ENCODE measurements at regions not wholly inside any gene's neighbourhood (a gene's known extent, or its start where the extent isn't known, plus 50 kb on each side); places are given as distances from the start of the nearest gene placed in this dataset.
"Not testable (repeated sequence)": the region's sequence is repeated elsewhere in the genome, so short reads cannot be mapped to it uniquely, and the experiment has no call there.

DNA sequence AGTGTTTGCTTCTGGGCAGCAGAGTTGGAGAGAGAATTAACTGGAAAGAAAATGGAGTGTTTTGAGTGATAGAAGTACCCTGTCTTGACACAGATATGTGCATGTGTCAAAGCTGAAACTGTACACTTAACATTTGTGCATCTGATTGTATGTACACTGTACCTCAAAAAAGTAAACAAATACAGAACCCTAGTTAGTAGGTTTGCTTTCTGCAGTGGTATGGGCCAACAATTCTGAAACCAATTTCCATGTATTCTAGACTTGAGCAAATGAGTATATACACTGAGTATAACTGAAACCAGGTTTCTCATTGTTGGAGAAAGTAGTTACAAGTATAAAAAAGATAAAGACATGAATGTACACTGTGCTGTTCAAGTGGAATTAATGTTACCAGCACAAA lies 52.4 kb downstream of the ELAPOR2 start:
- DNase-seq: no peak

DNA sequence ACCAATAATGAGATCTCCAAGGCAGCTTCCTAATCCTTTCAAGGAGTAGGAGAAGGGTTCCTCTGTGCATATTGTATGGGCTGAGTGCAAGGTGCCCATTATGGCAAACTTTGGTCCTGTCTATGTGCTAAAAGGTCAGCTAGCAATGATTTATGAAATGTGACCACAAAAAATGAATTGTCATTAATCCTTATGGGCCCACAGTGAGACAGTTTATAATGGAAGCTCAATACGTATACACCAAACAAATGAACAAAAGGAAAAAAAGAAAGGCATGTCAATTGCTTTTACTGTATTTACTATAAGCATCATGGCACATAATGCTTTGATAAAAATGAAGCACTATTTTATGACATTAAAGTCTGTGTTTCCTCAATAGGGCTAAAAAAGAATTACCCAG lies 54.5 kb downstream of the ELAPOR2 start:
- no peak for DNase-seq

DNA sequence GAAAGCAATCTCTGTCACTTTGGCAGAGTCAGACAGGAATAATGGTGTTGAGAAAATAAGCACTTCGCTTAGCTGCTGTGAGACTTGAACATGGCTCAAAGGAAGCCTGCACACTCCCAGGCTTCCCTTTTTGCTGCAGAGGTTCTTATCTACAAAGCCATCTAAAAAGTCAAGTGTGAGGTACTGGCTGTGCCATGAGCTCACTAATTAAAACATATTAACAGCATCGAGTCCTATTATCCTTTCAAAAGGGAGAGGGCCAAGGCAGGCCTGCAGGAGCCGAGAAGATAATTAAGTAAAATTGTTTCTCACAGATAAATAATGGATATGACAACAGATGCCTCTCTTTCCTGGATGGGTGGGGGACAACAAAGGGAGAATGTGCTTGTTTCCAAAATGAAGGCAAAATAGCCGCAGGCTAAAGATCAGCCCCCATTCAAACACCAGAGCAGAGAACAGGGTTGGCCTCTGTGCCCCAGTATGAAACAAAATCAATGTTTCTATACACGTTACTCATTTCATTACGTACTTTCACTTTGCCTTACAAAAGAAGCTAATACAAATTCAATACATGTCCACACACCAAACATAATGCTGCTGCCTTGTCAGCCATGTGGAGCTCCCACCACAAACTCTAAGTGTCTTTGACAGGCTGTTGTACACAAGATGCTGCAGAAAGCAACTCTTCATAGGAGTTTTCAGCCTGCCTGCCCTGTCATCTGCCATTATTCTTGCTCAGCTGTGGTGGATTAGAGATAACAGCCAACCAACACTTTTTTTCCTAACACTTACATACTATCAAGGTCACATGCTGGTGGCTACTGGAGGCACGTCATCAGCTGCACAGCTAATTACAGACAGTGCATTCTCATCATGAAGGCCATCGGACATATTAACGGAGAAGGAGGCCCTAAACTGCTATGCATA lies 55.3 kb downstream of the ELAPOR2 start:
- DNase-seq: no peak

DNA sequence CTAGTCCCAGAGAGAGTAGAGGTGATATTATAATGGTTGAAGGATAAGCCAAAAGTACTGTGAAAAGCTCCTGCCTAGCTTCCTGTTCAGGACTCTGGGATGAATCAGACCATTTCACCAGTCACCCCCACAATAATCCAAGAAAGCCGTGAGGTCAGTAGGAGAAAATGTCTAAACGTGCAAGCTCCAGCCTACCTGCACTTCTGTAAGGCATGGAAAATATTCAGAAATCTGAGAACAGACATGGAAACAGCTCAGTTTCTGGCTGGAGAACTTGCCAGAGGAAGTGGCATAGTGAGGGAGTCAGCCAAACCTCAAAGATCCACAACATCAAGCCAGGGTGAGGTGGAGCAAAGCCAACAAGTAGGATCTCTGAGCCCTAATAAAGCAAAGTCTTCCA lies 58.2 kb downstream of the ELAPOR2 start:
- DNase-seq: no peak

DNA sequence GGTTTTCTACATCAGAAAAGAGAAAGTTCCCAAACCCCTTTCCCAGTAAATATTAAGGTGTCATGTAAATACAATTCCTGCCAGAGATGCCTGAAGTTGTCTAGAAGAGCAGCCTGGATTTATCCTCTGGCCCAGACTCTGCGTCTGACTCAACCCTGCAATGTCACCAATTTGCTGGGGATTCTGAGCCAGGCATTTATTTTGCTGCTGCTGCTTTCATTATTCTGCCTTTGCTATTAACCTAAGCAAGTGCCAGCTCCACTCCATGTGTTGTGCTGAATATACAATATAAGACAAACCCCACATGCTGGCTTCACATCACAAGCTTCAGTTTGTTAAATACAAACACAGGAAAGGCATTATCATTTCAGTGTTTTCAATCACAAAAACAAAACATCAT lies 59.1 kb downstream of the ELAPOR2 start:
- no peak for DNase-seq

DNA sequence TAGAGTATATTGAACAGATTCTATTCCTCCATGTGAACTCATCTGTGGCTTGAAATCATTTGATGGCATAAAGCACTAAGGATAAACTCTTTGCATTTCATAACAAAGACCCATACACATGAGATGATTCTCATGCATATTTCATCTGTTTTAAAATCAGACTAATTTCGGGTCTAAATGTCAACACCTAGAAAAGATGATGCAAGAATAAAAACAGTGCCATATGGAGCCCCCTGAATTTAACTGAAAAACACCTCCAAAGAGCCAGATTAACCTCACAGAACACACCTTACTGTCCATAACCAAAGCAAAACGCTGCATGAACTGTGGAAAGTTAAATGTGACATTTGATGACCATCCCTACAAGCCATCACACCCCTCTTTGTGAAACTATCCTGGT lies 59.7 kb downstream of the ELAPOR2 start:
- DNase-seq: no peak

DNA sequence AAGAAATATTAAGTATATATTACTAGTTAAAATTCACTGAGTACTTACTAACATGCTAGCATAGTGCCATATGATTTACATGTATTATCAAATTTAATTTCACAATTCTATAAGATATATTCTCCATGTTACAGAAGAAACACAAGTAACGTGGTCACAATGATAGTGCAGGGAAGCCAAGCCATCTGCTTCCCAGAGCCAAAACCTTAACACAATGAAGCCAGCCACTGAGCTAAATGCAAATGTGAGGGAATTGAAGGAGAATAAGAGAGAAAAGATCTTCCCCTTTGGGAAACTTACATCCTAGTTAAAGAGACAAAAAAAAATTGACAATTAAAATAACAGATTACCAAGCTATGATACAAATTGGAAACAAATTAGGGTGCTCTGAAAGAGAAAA lies 63.6 kb downstream of the ELAPOR2 start:
- DNase-seq: no peak

DNA sequence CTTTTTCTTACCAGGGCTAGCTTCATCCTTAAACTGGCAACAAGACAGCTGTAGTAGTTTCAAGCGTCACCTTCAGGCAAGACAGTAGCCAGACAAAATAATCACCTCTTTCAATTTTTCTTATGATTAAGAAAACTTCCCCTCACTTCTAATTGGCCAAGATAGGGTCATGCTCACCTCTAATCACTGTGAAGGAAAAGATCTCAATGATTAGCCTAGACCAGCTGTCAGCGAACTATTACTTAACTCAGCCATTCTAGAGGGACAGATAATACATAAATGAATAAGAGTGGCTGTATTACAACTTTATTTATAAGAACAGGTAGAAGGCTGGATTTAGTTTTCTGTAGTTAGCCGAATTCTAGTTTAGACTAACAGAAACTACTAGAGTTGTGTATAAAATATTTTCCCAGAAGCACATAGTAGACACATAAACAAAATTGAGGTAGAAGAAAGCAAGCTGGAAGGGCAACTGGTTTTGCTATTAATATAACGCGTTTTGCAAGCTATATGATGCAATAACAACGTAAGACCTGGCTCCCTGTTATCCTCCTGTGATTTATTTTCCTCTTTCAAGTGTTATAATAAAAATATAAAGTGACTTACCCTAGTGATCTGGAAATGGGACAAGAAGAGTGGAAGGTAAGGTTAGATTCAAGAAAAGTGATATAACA lies 64.3 kb downstream of the ELAPOR2 start:
- no peak for DNase-seq

DNA sequence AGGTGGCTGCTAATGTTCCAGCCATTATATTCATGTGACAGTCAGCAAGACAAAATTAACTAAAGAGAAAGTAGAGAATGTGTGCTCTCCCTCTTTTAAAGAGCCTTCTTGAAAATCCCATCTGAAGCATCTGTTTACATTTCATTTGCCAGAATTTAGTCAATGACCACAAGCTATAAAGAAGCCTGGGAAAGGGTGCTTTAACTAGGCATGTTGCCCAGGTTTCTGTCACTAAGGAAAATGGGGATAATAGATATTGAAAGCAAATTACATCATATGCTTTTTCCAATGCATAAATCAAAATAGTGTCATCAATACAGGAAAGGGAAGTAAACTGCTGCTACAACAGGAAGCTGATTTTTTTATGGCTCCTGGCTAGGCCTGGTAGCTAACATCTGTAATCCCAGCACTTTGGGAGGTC lies 67.7 kb downstream of the ELAPOR2 start:
- DNase-seq: no peak

DNA sequence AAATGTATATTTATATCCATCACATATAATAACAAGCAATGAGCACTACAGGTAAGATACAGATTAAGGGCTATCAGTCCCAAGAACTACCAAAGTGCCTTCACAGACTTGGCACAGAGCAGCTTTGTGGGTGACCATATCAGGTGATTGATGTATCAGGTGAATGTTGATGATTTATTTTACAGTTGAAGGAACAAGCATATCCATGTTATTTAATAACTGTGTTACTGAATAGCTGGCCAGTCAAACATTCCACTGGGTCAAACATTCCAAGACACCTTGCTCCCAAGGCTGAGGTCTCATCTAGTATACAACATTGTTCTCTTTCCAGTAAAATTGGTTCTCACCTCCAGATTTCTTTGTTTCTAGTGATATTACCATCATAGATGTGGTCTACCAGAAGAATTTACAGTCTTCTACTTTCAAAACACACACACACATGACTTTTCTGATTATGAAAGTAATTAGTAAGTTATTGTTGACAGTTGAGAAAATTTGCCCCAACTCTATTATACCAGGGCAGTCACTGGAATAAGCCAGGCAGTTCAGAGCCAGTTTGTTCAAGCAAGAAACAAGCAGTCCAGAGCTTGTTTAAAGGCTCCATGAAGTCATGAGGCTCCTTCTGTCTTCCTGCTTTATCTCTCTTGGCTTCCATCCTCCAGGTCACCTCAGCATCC lies 68.2 kb downstream of the ELAPOR2 start:
- DNase-seq: no peak

DNA sequence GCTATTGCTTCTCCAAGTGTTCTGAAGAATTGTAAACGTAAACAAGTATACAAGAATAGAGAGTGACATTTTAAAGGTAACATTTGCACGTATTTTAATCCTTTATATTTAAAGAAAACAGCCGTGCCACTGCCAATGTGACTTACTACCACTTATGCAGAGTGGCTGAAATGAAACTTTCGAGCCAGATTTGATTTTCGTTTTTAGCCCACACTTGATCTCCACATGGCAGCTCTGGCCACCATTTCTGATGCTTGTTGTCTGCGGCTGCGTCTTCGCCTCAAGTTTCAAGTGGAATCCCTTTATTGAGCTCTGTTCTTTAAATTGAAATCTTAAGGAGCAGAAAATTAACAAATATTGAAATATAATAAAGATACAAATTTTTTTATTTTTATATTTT lies 70.0 kb downstream of the ELAPOR2 start:
- no peak for DNase-seq

DNA sequence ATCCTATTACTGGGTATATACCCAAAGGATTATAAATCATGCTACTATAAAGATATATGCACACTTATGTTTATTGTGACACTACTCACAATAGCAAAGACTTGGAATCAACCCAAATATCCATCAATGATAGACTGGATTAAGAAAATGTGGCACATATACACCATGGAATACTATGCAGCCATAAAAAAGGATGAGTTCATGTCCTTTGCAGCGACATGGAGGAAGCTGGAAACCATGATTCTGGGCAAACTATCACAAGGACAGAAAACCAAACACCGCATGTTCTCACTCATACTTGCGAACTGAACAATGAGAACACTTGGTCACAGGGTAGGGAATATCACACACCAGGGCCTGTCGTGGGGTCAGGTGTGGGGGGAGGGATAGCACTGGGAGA lies 71.6 kb downstream of the ELAPOR2 start:
- DNase-seq: not testable (repeated sequence)

DNA sequence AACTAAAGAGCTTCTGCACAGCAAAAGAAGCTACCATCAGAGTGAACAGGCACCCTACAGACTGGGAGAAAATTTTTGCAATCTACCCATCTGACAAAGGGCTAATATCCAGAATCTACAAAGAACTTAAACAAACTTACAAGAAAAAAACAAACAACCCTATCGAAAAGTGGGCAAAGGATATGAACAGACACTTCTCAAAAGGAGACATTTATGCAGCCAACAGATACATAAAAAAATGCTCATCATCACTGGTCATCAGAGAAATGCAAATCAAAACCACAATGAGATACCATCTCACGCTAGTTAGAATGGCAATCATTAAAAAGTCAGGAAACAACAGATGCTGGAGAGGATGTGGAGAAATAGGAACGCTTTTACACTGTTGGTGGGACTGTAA lies 72.1 kb downstream of the ELAPOR2 start:
- DNase-seq: not testable (repeated sequence)

DNA sequence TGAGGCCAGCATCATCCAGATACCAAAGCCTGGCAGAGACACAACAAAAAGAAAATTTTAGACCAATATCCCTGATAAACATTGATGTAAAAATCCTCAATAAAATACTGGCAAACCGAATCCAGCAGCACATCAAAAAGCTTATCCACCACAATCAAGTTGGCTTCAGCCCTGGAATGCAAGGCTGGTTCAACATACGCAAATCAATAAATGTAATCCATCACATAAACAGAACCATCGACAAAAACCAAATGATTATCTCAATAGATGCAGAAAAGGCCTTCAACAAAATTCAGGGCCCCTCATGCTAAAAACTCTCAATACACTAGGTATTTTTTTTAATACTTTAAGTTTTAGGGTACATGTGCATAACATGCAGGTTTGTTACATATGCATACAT lies 74.1 kb downstream of the ELAPOR2 start:
- DNase-seq: not testable (repeated sequence)

DNA sequence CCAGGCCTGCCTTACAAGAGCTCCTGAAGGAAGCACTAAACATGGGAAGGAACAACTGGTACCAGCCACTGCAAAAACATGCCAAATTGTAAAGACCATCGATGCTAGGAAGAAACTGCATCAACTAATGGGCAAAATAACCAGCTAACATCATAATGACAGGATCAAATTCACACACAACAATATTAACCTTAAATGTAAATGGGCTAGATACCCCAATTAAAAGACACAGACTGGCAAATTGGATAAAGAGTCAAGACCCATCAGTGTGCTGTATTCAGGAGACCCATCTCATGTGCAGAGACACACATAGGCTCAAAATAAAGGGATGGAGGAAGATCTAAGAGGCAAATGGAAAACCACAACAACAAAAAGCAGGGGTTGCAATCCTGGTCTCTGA lies 75.8 kb downstream of the ELAPOR2 start:
- DNase-seq: not testable (repeated sequence)

DNA sequence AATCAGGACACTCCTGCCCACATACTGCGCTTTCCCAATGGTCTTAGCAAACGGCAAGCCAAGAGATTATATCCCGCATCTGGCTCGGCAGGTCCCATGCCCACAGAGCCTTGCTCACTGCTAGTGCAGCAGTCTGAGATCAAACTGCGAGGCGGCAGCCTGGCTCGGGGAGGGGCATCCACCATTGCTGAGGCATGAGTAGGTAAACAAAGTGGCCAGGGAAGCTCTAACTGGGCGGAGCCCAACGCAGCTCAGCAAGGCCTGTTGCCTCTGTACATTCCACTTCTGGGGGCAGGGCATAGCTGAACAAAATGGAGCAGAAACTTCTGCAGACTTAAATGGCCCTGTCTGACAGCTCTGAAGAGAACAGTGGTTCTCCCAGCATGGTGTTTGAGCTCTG lies 77.5 kb downstream of the ELAPOR2 start:
- DNase-seq: not testable (repeated sequence)

DNA sequence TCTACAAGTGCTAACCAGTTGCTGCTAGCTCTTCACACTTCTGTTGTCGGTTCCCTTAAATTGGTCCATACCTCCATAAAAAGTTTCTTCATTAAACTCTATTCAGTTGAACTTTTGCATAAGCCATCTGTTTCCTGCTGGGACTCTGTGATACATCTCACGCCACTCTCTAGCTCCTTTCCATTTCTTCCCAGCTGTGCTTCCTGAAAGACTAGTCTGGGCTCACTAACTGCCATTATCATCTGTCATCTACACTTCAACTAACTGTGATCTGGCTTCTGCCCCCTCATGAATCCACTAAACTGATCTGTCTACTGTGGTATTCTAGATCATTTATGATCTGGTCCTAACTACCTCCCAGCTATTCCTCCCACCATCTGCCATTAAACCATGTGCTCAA lies 78.3 kb downstream of the ELAPOR2 start:
- DNase-seq: no peak

DNA sequence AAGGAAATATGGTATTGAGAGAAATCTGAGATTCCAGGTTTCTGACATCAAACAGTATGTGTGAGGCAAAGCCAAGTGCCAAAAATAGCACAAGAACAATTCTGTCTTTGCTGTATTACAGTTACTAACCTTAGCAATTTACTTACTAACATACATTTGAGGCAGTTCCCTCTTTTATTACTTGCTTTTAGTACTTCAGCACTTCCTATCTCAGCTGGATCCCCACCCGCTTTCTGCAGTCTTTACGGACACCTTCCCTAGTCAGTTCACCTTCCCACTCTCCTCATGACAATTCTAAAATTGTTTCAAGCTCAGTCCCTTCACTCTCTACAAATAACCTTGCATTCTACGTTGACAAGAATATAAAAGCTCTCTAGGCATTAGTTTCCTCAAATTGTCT lies 79.2 kb downstream of the ELAPOR2 start:
- no peak for DNase-seq

DNA sequence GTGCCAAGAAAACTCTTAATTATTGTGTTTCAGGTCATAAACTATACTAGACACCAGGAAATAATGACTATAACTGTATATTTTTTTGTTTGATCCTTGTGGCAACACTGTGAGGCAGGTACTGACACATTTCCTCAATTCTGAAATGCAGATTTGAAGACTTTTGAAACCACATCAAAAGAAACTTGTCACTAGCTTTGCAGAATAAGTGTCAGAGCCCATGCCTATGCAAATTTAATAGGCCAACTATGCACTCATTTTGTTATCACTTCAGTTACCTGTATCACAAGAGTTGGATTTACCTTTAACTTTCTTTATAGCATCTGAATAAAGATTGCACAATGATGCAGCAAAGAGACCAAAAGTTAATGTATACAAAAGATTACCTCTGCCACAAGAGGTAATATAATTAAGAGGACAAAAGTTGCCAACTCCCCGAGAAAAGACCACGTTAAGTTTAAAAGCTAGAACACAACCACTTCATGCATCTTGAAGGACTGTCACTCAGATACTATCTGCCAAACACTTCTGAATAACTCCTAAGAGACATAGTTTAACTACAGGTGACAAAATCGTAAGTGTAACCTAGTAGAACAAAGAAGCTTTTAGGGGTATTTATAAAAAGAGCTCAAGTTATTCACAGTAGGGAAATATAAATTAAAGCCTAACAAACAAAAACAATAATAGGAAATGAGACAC lies 80.5 kb downstream of the ELAPOR2 start:
- DNase-seq: no peak

DNA sequence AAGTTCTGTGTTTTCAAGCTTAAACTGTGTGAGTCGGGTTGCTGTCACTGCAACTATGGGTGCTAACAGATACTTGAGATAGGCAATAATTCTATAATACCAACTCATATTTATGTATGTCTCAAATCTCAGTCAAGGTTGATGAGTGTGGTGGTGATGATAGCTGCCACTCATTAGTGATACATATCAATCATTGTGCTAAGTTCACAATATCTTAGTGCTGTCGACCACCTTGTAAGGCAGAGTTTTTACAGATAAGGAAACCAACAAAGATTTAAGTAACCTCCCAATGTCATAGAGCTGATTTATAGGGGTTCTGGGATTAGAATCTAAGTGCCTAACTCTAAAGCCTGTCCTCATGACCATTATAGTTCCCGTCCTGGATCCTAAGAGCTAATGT lies 82.5 kb downstream of the ELAPOR2 start:
- DNase-seq: no peak

DNA sequence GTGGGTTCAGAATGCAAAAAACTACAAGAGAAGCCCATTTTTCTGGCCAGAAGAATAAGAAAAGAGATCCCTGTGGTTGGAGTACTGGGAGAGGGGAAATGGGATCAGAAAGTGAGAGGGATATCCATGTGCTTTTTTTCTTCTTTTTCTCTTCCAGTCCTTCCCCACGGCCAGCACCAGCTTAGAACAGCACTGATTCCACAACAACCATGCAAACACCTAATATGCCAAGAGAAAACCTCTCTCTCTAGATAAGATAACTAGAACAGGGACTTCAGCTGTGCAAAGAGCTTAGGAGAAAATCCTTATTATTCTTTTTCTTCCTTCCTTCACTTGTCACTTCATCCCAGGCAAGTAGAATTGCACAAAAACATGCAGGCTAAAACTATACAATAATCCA lies 83.5 kb downstream of the ELAPOR2 start:
- DNase-seq: no peak

DNA sequence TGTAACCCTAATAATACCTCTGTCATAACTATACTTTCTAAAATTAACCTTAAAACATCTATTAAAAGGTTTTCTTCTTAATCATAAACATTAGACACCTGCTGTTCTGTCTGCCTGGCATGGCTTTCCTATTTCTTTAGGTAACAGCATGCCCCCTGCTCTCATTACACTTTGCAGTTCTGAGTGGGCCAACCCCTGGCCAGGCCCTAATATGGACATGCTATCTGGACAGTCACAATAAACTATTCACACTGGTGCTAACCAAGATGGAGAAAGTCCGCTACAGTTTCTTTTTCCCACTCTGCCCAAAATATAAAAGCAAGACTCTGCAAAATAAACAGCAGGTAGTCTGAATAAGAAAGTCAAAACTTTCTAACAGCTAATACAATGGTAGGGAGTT lies 84.0 kb downstream of the ELAPOR2 start:
- no peak for DNase-seq

DNA sequence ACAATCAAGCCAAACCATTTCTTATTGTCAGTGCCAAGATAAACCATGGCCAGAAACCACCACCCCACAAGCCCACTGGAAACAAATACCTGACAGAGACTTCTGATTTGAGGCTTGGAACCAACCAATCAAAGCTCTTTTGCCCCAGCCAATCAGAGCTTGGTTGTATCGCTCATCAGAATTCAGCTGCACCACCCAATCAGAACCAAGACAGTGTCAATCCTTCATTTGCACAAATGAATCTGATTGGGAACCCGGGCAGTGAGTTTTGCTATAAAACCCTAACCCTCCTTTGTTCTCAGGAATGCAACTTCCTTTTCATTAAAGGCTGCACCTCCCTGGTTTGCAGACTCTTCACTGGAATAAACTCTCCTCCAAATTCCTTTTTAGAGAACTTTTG lies 87.4 kb downstream of the ELAPOR2 start:
- no peak for DNase-seq

Measured in tongue (tissue), 1 donor.